ENCODE measurements at regions not wholly inside any gene's neighbourhood (a gene's known extent, or its start where the extent isn't known, plus 50 kb on each side); places are given as distances from the start of the nearest gene placed in this dataset.
"Not testable (repeated sequence)": the region's sequence is repeated elsewhere in the genome, so short reads cannot be mapped to it uniquely, and the experiment has no call there.

- no peaks in the 10 kb centered on the region for H3F3A ChIP-seq (ENCODE audit: insufficient read depth)
- no peak overlapping the region for H3K4me2 ChIP-seq (ENCODE audit: unreplicated experiment)
- H3K4me1 ChIP-seq (ENCODE audit: insufficient read depth): no peaks in the 10 kb centered on the region
- H3K4me3 ChIP-seq: no peak overlapping the region
- H3K36me3 ChIP-seq (ENCODE audit: low read depth): no peaks in the 10 kb centered on the region
- H3K79me2 ChIP-seq (ENCODE audit: insufficient read depth): no peaks in the 10 kb centered on the region
- WGBS, 2 experiments (ENCODE audit: low coverage in 1 of 2, low lambda C conversion rate in 2 of 2, missing lambda C conversion rate in 2 of 2): 17 to 31% methylated on average over 2 to 7 of the region's 7 CpGs
- H4K20me1 ChIP-seq (ENCODE audit: insufficient read depth): no peaks in the 10 kb centered on the region
- H3K27ac ChIP-seq: no peak overlapping the region
- no peak for DNase-seq
- H3K9me2 ChIP-seq (ENCODE audit: insufficient read depth): no peaks in the 10 kb centered on the region
- no peaks in the 10 kb centered on the region for H3K9me3 ChIP-seq (ENCODE audit: low read depth)
- TF ChIP-seq EZH2phosphoT487 (IDR thresholded peaks at IDR 0.05; ENCODE audit: insufficient read depth, low read depth) (no peak), EZH2 (IDR thresholded peaks at IDR 0.05; ENCODE audit: insufficient read depth, poor library complexity, severe bottlenecking) (no peak)
- no peaks in the 10 kb centered on the region for H3K27me3 ChIP-seq (replicated peaks; ENCODE audit: insufficient read depth)
- in situ Hi-C loops (cut with MboI): no loop called here
- no peak overlapping the region for H2AFZ ChIP-seq
- H3K9ac ChIP-seq: no peak overlapping the region
Observed at GRCh38 chrX:81876437-81876836, 674.5 kb downstream of the SH3BGRL start.

- in situ Hi-C loops (cut with MboI): no loop called here
- H3K9ac ChIP-seq: no peak overlapping the region
- no peaks in the 10 kb centered on the region for H3K36me3 ChIP-seq (ENCODE audit: low read depth)
- H2AFZ ChIP-seq: no peak overlapping the region
- 0 to 10% methylated on average over 1 of the region's 1 CpG for WGBS, 2 experiments (ENCODE audit: low coverage in 1 of 2, low lambda C conversion rate in 2 of 2, missing lambda C conversion rate in 2 of 2)
- no peak for DNase-seq
- H3K27me3 ChIP-seq (replicated peaks; ENCODE audit: insufficient read depth): no peaks in the 10 kb centered on the region
- H3K9me3 ChIP-seq (ENCODE audit: low read depth): no peaks in the 10 kb centered on the region
- H3K27ac ChIP-seq: no peak overlapping the region
- H4K20me1 ChIP-seq (ENCODE audit: insufficient read depth): no peaks in the 10 kb centered on the region
- TF ChIP-seq EZH2phosphoT487 (IDR thresholded peaks at IDR 0.05; ENCODE audit: insufficient read depth, low read depth) (no peak), EZH2 (IDR thresholded peaks at IDR 0.05; ENCODE audit: insufficient read depth, poor library complexity, severe bottlenecking) (no peak)
- no peaks in the 10 kb centered on the region for H3F3A ChIP-seq (ENCODE audit: insufficient read depth)
- no peaks in the 10 kb centered on the region for H3K79me2 ChIP-seq (ENCODE audit: insufficient read depth)
- H3K4me3 ChIP-seq: no peak overlapping the region
- H3K9me2 ChIP-seq (ENCODE audit: insufficient read depth): no peaks in the 10 kb centered on the region
- H3K4me1 ChIP-seq (ENCODE audit: insufficient read depth): no peaks in the 10 kb centered on the region
- no peak overlapping the region for H3K4me2 ChIP-seq (ENCODE audit: unreplicated experiment)
Observed at GRCh38 chrX:81890521-81890920, 688.6 kb downstream of the SH3BGRL start.

- in situ Hi-C loops (cut with MboI): no loop called here
- Histone ChIP-seq H3F3A (ENCODE audit: insufficient read depth) (no peaks in the 10 kb centered on the region), H3K9ac (no peak overlapping the region), H3K79me2 (ENCODE audit: insufficient read depth) (no peaks in the 10 kb centered on the region), H4K20me1 (ENCODE audit: insufficient read depth) (no peaks in the 10 kb centered on the region), H3K4me2 (ENCODE audit: unreplicated experiment) (no peak overlapping the region), H3K27ac (no peak overlapping the region), H3K4me3 (no peak overlapping the region), H3K4me1 (ENCODE audit: insufficient read depth) (no peaks in the 10 kb centered on the region), H3K9me2 (ENCODE audit: insufficient read depth) (no peaks in the 10 kb centered on the region), H3K27me3 (replicated peaks; ENCODE audit: insufficient read depth) (no peaks in the 10 kb centered on the region), H2AFZ (no peak overlapping the region), H3K36me3 (ENCODE audit: low read depth) (no peaks in the 10 kb centered on the region), H3K9me3 (ENCODE audit: low read depth) (no peaks in the 10 kb centered on the region)
- DNase-seq: no peak
- TF ChIP-seq EZH2phosphoT487 (IDR thresholded peaks at IDR 0.05; ENCODE audit: insufficient read depth, low read depth): no peak
- no peak for TF ChIP-seq EZH2 (IDR thresholded peaks at IDR 0.05; ENCODE audit: insufficient read depth, poor library complexity, severe bottlenecking)
Observed at GRCh38 chrX:81900522-81900921, 698.6 kb downstream of the SH3BGRL start.

GRCh38 chrX:81925812-81926211 is 723.9 kb downstream of the SH3BGRL start:
- TF ChIP-seq EZH2 (IDR thresholded peaks at IDR 0.05; ENCODE audit: insufficient read depth, poor library complexity, severe bottlenecking): no peak
- TF ChIP-seq EZH2phosphoT487 (IDR thresholded peaks at IDR 0.05; ENCODE audit: insufficient read depth, low read depth): no peak
- no peak overlapping the region for H3K4me2 ChIP-seq (ENCODE audit: unreplicated experiment)
- H3K9me3 ChIP-seq (ENCODE audit: low read depth): no peaks in the 10 kb centered on the region
- no peak overlapping the region for H3K4me3 ChIP-seq
- no peaks in the 10 kb centered on the region for H4K20me1 ChIP-seq (ENCODE audit: insufficient read depth)
- no peak overlapping the region for H2AFZ ChIP-seq
- H3K9ac ChIP-seq: no peak overlapping the region
- no peaks in the 10 kb centered on the region for H3K36me3 ChIP-seq (ENCODE audit: low read depth)
- no peak for DNase-seq
- H3K79me2 ChIP-seq (ENCODE audit: insufficient read depth): no peaks in the 10 kb centered on the region
- H3K4me1 ChIP-seq (ENCODE audit: insufficient read depth): no peaks in the 10 kb centered on the region
- WGBS, 2 experiments (ENCODE audit: low coverage in 1 of 2, low lambda C conversion rate in 2 of 2, missing lambda C conversion rate in 2 of 2): 27 to 40% methylated on average over 1 to 2 of the region's 2 CpGs
- no peak overlapping the region for H3K27ac ChIP-seq
- no peaks in the 10 kb centered on the region for H3F3A ChIP-seq (ENCODE audit: insufficient read depth)
- H3K27me3 ChIP-seq (replicated peaks; ENCODE audit: insufficient read depth): no peaks in the 10 kb centered on the region
- H3K9me2 ChIP-seq (ENCODE audit: insufficient read depth): no peaks in the 10 kb centered on the region
- in situ Hi-C loops (cut with MboI): no loop called here

- H3F3A ChIP-seq (ENCODE audit: insufficient read depth); H3K9me2 ChIP-seq (ENCODE audit: insufficient read depth); H3K4me2 ChIP-seq (ENCODE audit: unreplicated experiment); H3K4me3 ChIP-seq; H3K27ac ChIP-seq; in situ Hi-C loops (cut with MboI); H3K9me3 ChIP-seq (ENCODE audit: low read depth); H2AFZ ChIP-seq; H3K4me1 ChIP-seq (ENCODE audit: insufficient read depth); H3K9ac ChIP-seq; H3K27me3 ChIP-seq (replicated peaks; ENCODE audit: insufficient read depth); DNase-seq; H4K20me1 ChIP-seq (ENCODE audit: insufficient read depth); H3K36me3 ChIP-seq (ENCODE audit: low read depth); H3K79me2 ChIP-seq (ENCODE audit: insufficient read depth): not testable (repeated sequence)
- WGBS, 2 experiments (ENCODE audit: low coverage in 1 of 2, low lambda C conversion rate in 2 of 2, missing lambda C conversion rate in 2 of 2): 17 to 25% methylated on average over 2 to 5 of the region's 5 CpGs
Observed at GRCh38 chrX:81945911-81946310, 744.0 kb downstream of the SH3BGRL start.

Data from GM23248 (cell line).